Stimulated activated naive CD8-positive, alpha-beta T cell treated with anti-CD3 and anti-CD28 coated beads, Interleukin-15, Interleukin-2, amounts not matched to agents 100 ng/mL and 50 ng/mL, for 24 hours (primary cell): ENCODE measurements at regions not wholly inside any gene's neighbourhood (a gene's known extent, or its start where the extent isn't known, plus 50 kb on each side); places are given as distances from the start of the nearest gene placed in this dataset.
"Not testable (repeated sequence)": the region's sequence is repeated elsewhere in the genome, so short reads cannot be mapped to it uniquely, and the experiment has no call there.

Experiments used
- H3K27ac Mint-ChIP-seq: one replicate; pipeline ENCODE4 v1.8.0; 2021; ENCODE audit warnings: mild to moderate bottlenecking, mixed read lengths
- H3K27me3 Mint-ChIP-seq: one replicate; pipeline ENCODE4 v1.8.0; 2021; ENCODE audit warnings: mixed read lengths
- H3K36me3 Mint-ChIP-seq: one replicate; pipeline ENCODE4 v1.8.0; 2021; ENCODE audit warnings: low read depth, mixed read lengths
- H3K4me1 Mint-ChIP-seq: one replicate; pipeline ENCODE4 v1.8.0; 2021; ENCODE audit warnings: low read depth, mixed read lengths
- H3K4me3 Mint-ChIP-seq: one replicate; pipeline ENCODE4 v1.8.0; 2021; ENCODE audit warnings: mild to moderate bottlenecking, mixed read lengths
- H3K9me3 Mint-ChIP-seq: one replicate; pipeline ENCODE4 v1.8.0; 2021; ENCODE audit warnings: mixed read lengths

- no peaks in the 10 kb centered on the region for H3K36me3 Mint-ChIP-seq
- no peak overlapping the region for H3K4me3 Mint-ChIP-seq
- no peak overlapping the region for H3K27ac Mint-ChIP-seq
- H3K9me3 Mint-ChIP-seq: no peaks in the 10 kb centered on the region
- H3K27me3 Mint-ChIP-seq: no peaks in the 10 kb centered on the region
- H3K4me1 Mint-ChIP-seq: no peaks in the 10 kb centered on the region
Observed at GRCh38 chr3:144553301-144553700, 581.7 kb downstream of the DIPK2A start.

GRCh38 chr3:144554889-144555288 is 583.3 kb downstream of the DIPK2A start:
- no peaks in the 10 kb centered on the region for H3K4me1 Mint-ChIP-seq
- H3K9me3 Mint-ChIP-seq: no peaks in the 10 kb centered on the region
- no peaks in the 10 kb centered on the region for H3K36me3 Mint-ChIP-seq
- no peak overlapping the region for H3K4me3 Mint-ChIP-seq
- H3K27me3 Mint-ChIP-seq: no peaks in the 10 kb centered on the region
- H3K27ac Mint-ChIP-seq: no peak overlapping the region

DNA sequence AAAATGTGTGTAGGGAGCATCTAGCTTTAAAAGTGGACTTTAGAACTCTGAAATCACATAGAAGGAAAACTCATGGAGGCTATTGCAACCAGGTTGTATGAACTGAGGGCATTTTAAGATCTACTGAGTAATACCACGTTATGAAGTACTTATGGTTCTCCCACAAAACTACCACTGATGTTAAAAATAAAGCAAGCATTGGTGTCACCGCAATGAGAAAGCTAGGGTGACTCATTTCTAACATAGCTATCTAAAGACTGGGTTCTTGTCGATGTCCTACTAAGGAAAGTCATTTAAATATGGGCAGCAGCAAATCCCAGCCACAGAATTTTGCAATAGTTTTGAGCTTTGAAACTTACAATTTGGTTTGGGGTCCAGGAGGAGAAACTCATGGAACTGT is 584.8 kb downstream of the DIPK2A start:
- no peaks in the 10 kb centered on the region for H3K36me3 Mint-ChIP-seq
- H3K27me3 Mint-ChIP-seq: peaks cover 3% of the 10 kb centered on the region

DNA sequence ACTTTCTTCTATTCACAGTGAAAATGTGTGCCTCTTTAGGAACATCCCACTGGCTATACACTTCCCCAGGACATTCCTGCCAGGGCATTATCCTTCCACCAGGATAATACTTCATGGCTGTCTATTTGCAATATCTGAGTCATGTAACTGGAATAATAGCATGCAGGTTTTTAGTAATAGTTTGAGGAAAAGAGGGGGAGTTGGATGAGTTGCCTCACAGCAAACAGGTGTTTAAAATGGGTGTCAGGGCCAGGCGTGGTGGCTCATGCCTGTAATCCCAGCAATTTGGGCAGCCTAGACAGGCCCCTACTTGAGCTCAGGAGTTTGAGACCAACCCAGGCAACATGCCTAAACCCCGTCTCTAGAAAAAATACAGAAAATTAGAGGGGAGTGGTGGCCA is 585.9 kb downstream of the DIPK2A start:
- H3K27me3 Mint-ChIP-seq: peaks cover 5% of the 10 kb centered on the region
- no peak overlapping the region for H3K27ac Mint-ChIP-seq
- H3K4me3 Mint-ChIP-seq: no peak overlapping the region
- peaks cover 3% of the 10 kb centered on the region for H3K9me3 Mint-ChIP-seq
- no peaks in the 10 kb centered on the region for H3K4me1 Mint-ChIP-seq
- no peaks in the 10 kb centered on the region for H3K36me3 Mint-ChIP-seq

More for the DNA sequence above, 584.8 kb downstream of the DIPK2A start:
- no peaks in the 10 kb centered on the region for H3K4me1 Mint-ChIP-seq
- H3K4me3 Mint-ChIP-seq: no peak overlapping the region
- H3K27ac Mint-ChIP-seq: no peak overlapping the region
- H3K9me3 Mint-ChIP-seq: peaks cover 3% of the 10 kb centered on the region

- H3K27me3 Mint-ChIP-seq: peaks cover 9% of the 10 kb centered on the region
- no peak overlapping the region for H3K27ac Mint-ChIP-seq
- H3K9me3 Mint-ChIP-seq: peaks cover 3% of the 10 kb centered on the region
- H3K36me3 Mint-ChIP-seq: no peaks in the 10 kb centered on the region
- H3K4me1 Mint-ChIP-seq: no peaks in the 10 kb centered on the region
- no peak overlapping the region for H3K4me3 Mint-ChIP-seq
Observed at GRCh38 chr3:144564011-144564410, 592.4 kb downstream of the DIPK2A start.

DNA sequence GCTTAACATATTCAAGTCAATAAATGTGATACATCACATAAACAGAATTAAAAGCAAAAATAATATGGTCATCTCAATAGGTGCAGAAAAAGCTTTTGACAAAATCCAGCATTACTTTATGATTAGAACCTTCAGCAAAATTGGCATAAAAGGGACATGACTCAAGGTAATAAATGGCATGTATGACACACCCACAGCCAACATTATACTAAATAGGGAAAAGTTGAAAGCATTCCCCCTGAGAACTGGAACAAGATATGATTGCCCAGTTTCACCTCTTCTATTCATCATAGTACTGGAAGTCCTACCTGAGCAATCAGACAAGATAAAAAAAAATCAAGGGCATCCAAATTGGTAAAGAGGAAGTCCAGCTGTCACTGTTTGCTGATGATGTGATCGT is 594.7 kb downstream of the DIPK2A start:
- H3K27me3 Mint-ChIP-seq: peaks cover 6% of the 10 kb centered on the region
- no peaks in the 10 kb centered on the region for H3K9me3 Mint-ChIP-seq
- H3K4me1 Mint-ChIP-seq: no peaks in the 10 kb centered on the region
- no peaks in the 10 kb centered on the region for H3K36me3 Mint-ChIP-seq
- H3K27ac Mint-ChIP-seq: no peak overlapping the region
- no peak overlapping the region for H3K4me3 Mint-ChIP-seq

DNA sequence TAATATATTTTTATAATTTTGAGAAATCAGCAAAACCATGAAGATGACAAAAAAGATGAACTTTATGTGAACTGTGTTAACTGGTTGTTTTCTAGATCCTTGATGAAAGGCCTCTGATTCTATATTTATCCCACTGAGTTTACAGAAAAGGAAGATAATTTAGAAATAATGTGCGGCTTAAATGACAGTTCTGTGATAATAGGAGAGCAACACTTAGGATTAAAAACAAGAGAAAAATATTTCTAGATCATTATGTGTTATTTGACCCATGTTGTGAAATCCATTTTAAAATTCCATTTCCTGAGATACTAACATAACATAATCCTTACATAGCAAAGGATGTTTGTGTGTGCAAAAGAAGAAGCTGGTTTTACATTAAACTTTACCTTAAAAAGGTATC is 598.0 kb downstream of the DIPK2A start:
- Mint-ChIP-seq H3K4me3 (no peak overlapping the region), H3K36me3 (no peaks in the 10 kb centered on the region), H3K27ac (no peak overlapping the region), H3K27me3 (no peaks in the 10 kb centered on the region), H3K4me1 (no peaks in the 10 kb centered on the region), H3K9me3 (no peaks in the 10 kb centered on the region)

- Mint-ChIP-seq H3K27ac (no peak overlapping the region), H3K36me3 (no peaks in the 10 kb centered on the region), H3K27me3 (no peaks in the 10 kb centered on the region), H3K9me3 (peaks cover 9% of the 10 kb centered on the region), H3K4me1 (no peaks in the 10 kb centered on the region), H3K4me3 (no peak overlapping the region)
Observed at GRCh38 chr3:144583871-144584270, 612.2 kb downstream of the DIPK2A start.

- Mint-ChIP-seq H3K27ac (no peak overlapping the region), H3K4me1 (no peaks in the 10 kb centered on the region), H3K9me3 (peaks cover 9% of the 10 kb centered on the region), H3K4me3 (no peak overlapping the region), H3K36me3 (no peaks in the 10 kb centered on the region), H3K27me3 (no peaks in the 10 kb centered on the region)
Observed at GRCh38 chr3:144585408-144585807, 613.8 kb downstream of the DIPK2A start.

- no peak overlapping the region for H3K27ac Mint-ChIP-seq
- no peaks in the 10 kb centered on the region for H3K36me3 Mint-ChIP-seq
- H3K27me3 Mint-ChIP-seq: no peaks in the 10 kb centered on the region
- no peaks in the 10 kb centered on the region for H3K4me1 Mint-ChIP-seq
- H3K9me3 Mint-ChIP-seq: peaks cover 9% of the 10 kb centered on the region
- no peak overlapping the region for H3K4me3 Mint-ChIP-seq
Observed at GRCh38 chr3:144585953-144586352, 614.3 kb downstream of the DIPK2A start.

DNA sequence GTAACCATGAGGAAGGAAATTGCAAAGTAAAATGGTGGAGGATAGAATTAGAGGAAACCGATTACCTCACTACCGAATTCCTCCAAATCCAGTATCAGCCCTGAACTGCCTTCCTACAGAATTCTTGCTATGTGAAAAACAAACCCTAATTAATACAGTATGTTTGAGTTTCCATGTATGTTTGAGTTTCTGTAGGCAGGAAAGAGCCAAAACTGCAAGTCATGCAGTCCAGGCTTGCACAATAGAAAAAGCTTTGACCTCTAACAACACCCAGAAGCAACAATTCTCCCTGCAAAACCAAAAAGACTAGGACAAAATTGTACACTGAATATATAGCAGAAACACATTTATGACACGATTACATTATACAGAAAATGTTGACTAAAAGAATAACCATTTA is 614.8 kb downstream of the DIPK2A start:
- Mint-ChIP-seq H3K27me3 (no peaks in the 10 kb centered on the region), H3K4me1 (no peaks in the 10 kb centered on the region), H3K27ac (no peak overlapping the region), H3K9me3 (peaks cover 9% of the 10 kb centered on the region), H3K36me3 (no peaks in the 10 kb centered on the region), H3K4me3 (no peak overlapping the region)

GRCh38 chr3:144590854-144591253 is 619.2 kb downstream of the DIPK2A start:
- Mint-ChIP-seq H3K27me3 (no peaks in the 10 kb centered on the region), H3K4me3 (no peak overlapping the region), H3K27ac (no peak overlapping the region), H3K36me3 (no peaks in the 10 kb centered on the region), H3K9me3 (no peaks in the 10 kb centered on the region), H3K4me1 (no peaks in the 10 kb centered on the region)

GRCh38 chr3:144593881-144594280 is 622.3 kb downstream of the DIPK2A start:
- H3K36me3 Mint-ChIP-seq: no peaks in the 10 kb centered on the region
- no peak overlapping the region for H3K4me3 Mint-ChIP-seq
- H3K27ac Mint-ChIP-seq: no peak overlapping the region
- no peaks in the 10 kb centered on the region for H3K4me1 Mint-ChIP-seq
- peaks cover 3% of the 10 kb centered on the region for H3K9me3 Mint-ChIP-seq
- no peaks in the 10 kb centered on the region for H3K27me3 Mint-ChIP-seq

GRCh38 chr3:144620236-144620635 is 648.6 kb downstream of the DIPK2A start:
- H3K27ac Mint-ChIP-seq, H3K27me3 Mint-ChIP-seq, H3K9me3 Mint-ChIP-seq, H3K4me1 Mint-ChIP-seq, H3K36me3 Mint-ChIP-seq, H3K4me3 Mint-ChIP-seq: not testable (repeated sequence)

GRCh38 chr3:144622845-144623244 is 651.2 kb downstream of the DIPK2A start:
- no peaks in the 10 kb centered on the region for H3K36me3 Mint-ChIP-seq
- no peaks in the 10 kb centered on the region for H3K27me3 Mint-ChIP-seq
- H3K4me1 Mint-ChIP-seq: no peaks in the 10 kb centered on the region
- H3K9me3 Mint-ChIP-seq: peaks cover 4% of the 10 kb centered on the region
- H3K27ac Mint-ChIP-seq: no peak overlapping the region
- no peak overlapping the region for H3K4me3 Mint-ChIP-seq

DNA sequence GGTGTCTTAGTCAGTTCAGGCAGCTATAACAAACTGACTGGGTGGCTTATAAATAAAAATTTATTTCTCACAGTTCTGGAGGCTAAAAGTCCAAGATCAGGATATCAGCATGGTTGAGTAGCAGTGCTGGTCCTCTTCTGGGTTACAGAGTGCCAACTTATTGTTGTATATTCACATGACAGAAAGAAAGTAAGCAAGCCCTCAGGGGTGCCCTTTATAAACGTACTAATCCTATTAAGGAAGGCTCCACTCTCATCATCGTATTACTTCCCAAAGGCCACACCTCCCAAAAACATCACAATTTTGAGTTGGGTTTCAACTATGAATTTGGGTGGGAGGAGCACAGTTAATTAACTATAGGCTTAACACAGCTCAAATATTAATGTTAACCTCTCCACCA is 653.0 kb downstream of the DIPK2A start:
- Mint-ChIP-seq H3K27me3 (no peaks in the 10 kb centered on the region), H3K27ac (no peak overlapping the region), H3K36me3 (no peaks in the 10 kb centered on the region), H3K4me3 (no peak overlapping the region), H3K9me3 (no peaks in the 10 kb centered on the region), H3K4me1 (no peaks in the 10 kb centered on the region)

GRCh38 chr3:144626835-144627234 is 655.2 kb downstream of the DIPK2A start:
- H3K4me3 Mint-ChIP-seq: no peak overlapping the region
- H3K27me3 Mint-ChIP-seq: no peaks in the 10 kb centered on the region
- H3K27ac Mint-ChIP-seq: no peak overlapping the region
- no peaks in the 10 kb centered on the region for H3K36me3 Mint-ChIP-seq
- H3K4me1 Mint-ChIP-seq: no peaks in the 10 kb centered on the region
- no peaks in the 10 kb centered on the region for H3K9me3 Mint-ChIP-seq
